HCT116 (cell line): ENCODE measurements at regions not wholly inside any gene's neighbourhood (a gene's known extent, or its start where the extent isn't known, plus 50 kb on each side); places are given as distances from the start of the nearest gene placed in this dataset.

Experiments used
- ATAC-seq: fragments of 200-7000 bp; cut with Tn5 transposase; 2 replicates; pipeline ENCODE4 v1.9.1; 2020; ENCODE audit warnings: mild to moderate bottlenecking, moderate library complexity
- BruUV-seq: library from RNA; stranded (reverse); fragments of 400-500 nt; replicated peaks from 2 replicates; lab custom pipeline; 2021; lab: Mats Ljungman, UMichigan
- CTCF ChIA-PET: fragments of 300-600 bp; sonication (Branson Sonifier 250); formaldehyde crosslinking; loops from one replicate; lab custom pipeline; 2021; ENCODE audit warnings: antibody characterized with exemption; lab: Charles Lee
- POLR2A ChIA-PET: fragments of 300-600, 350-600 bp; sonication (Branson Sonifier 250); formaldehyde crosslinking; loops from one replicate; lab custom pipeline; 2021; ENCODE audit warnings: antibody characterized with exemption; lab: Charles Lee
- RAD21 ChIA-PET, 2 experiments: fragments of 300-600 bp; sonication (Branson Sonifier 250); formaldehyde crosslinking; loops; one replicate each; lab custom pipeline; 2023; ENCODE audit warnings: low total read pairs in 2 of 2; ENCODE audit not compliant: uncharacterized antibody in 2 of 2, unreplicated experiment in 2 of 2, low non-redundant PET in 1 of 2; lab: Charles Lee
- DNase-seq: peaks from one replicate; pipeline ENCODE4 v3.0.0-alpha.2; 2010; ENCODE audit warnings: low read depth, low spot score
- H2AFZ ChIP-seq: fragments of 200-600 bp; shearing (Covaris generic), sonication (generic); 2 replicates; pipeline ENCODE4 v1.6.1; 2017; ENCODE audit warnings: low read depth, mixed run types, mixed read lengths, antibody characterized with exemption, low read length; ENCODE audit not compliant: poor library complexity, severe bottlenecking
- H3K27ac ChIP-seq: 2 replicates; pipeline ENCODE4 v1.5.1; 2012; ENCODE audit warnings: low read depth, low read length
- H3K27me3 ChIP-seq: fragments of 200-600 bp; sonication (generic); 2 replicates; pipeline ENCODE4 v1.6.1; 2016; ENCODE audit warnings: mixed run types, low read length, mixed read lengths; ENCODE audit not compliant: insufficient read depth
- H3K36me3 ChIP-seq, 2 experiments: fragments of 200-500 bp in 1 of 2; fragments of 200-600 bp in 1 of 2; sonication (Bioruptor generic) in 1 of 2; sonication (generic) in 1 of 2; 2 replicates each; pipeline versions ENCODE4 v1.5.1 to v1.6.1; 2014 to 2016; ENCODE audit warnings: low read length in 2 of 2, inconsistent platforms in 1 of 2, mixed read lengths in 1 of 2, mixed run types in 1 of 2; ENCODE audit not compliant: insufficient read depth in 2 of 2, control insufficient read depth in 1 of 2
- H3K4me1 ChIP-seq, 2 experiments: fragments of 200-600 bp in 1 of 2; sonication (generic) in 1 of 2; 2 replicates each; pipeline versions ENCODE4 v1.5.1 to v1.6.1; 2012 to 2017; ENCODE audit warnings: low read length in 2 of 2, inconsistent platforms in 1 of 2, mild to moderate bottlenecking in 1 of 2, mixed read lengths in 1 of 2, mixed run types in 1 of 2, moderate library complexity in 1 of 2; ENCODE audit not compliant: insufficient read depth in 2 of 2, control insufficient read depth in 1 of 2
- H3K4me2 ChIP-seq: fragments of 200-600 bp; sonication (generic); 2 replicates; pipeline ENCODE4 v1.6.1; 2017; ENCODE audit warnings: mixed run types, low read length, mixed read lengths
- H3K4me3 ChIP-seq, 2 experiments: fragments of 200-600 bp in 1 of 2; sonication (generic) in 1 of 2; replicated peaks in 1 of 2; 2 replicates each; pipeline ENCODE4 v1.5.1; 2011 to 2016; ENCODE audit warnings: low read length in 2 of 2, control low read depth in 1 of 2, low read depth in 1 of 2, mild to moderate bottlenecking in 1 of 2, mixed read lengths in 1 of 2, mixed run types in 1 of 2
- H3K79me2 ChIP-seq: fragments of 200-600 bp; sonication (generic); 2 replicates; pipeline ENCODE4 v1.6.1; 2017; ENCODE audit warnings: mild to moderate bottlenecking, mixed run types, low read length, moderate library complexity, mixed read lengths; ENCODE audit not compliant: insufficient read depth
- H3K9ac ChIP-seq: fragments of 200-600 bp; sonication (generic); 2 replicates; pipeline ENCODE4 v1.6.1; 2016; ENCODE audit warnings: low read length, mixed read lengths
- H3K9me2 ChIP-seq: fragments of 200-600 bp; sonication (generic), shearing (Covaris generic); 2 replicates; pipeline ENCODE4 v1.6.1; 2017; ENCODE audit warnings: mixed run types, mild to moderate bottlenecking, moderate library complexity; ENCODE audit not compliant: insufficient read depth
- H3K9me3 ChIP-seq, 2 experiments: fragments of 200-500 bp in 1 of 2; fragments of 200-600 bp in 1 of 2; sonication (Bioruptor generic) in 1 of 2; sonication (generic) in 1 of 2; 2 replicates each; pipeline ENCODE4 v1.6.1; 2014 to 2017; ENCODE audit warnings: low read length in 2 of 2, mixed read lengths in 2 of 2, inconsistent platforms in 1 of 2, low read depth in 1 of 2, mild to moderate bottlenecking in 1 of 2, mixed run types in 1 of 2, moderate library complexity in 1 of 2; ENCODE audit not compliant: control insufficient read depth in 1 of 2, insufficient read depth in 1 of 2
- H4K20me1 ChIP-seq: fragments of 200-600 bp; sonication (generic), shearing (Covaris generic); 2 replicates; pipeline ENCODE4 v1.6.1; 2017; ENCODE audit warnings: mixed run types, mild to moderate bottlenecking, moderate library complexity; ENCODE audit not compliant: insufficient read depth
- ATF3 ChIP-seq: IDR thresholded peaks from 2 replicates; pipeline ENCODE4 v1.6.1; 2012
- CBX3 ChIP-seq: IDR thresholded peaks from 2 replicates; pipeline ENCODE4 v1.6.1; 2012; ENCODE audit warnings: low read depth
- CEBPB ChIP-seq: IDR thresholded peaks from 2 replicates; pipeline ENCODE4 v1.6.1; 2012; ENCODE audit warnings: low read depth
- EGR1 ChIP-seq: IDR thresholded peaks from 2 replicates; pipeline ENCODE4 v1.6.1; 2012; ENCODE audit warnings: low read depth
- EZH2 ChIP-seq: fragments of 200-600 bp; sonication (generic); IDR thresholded peaks from 2 replicates; pipeline ENCODE4 v1.6.1; 2017; ENCODE audit warnings: antibody characterized with exemption, mixed run types
- EZH2phosphoT487 ChIP-seq: fragments of 200-600 bp; IDR thresholded peaks from 2 replicates; pipeline ENCODE4 v1.6.1; 2018; ENCODE audit warnings: antibody characterized with exemption, borderline replicate concordance
- FOSL1 ChIP-seq: IDR thresholded peaks from 2 replicates; pipeline ENCODE4 v1.6.1; 2012; ENCODE audit warnings: low read depth
- POLR2A ChIP-seq: IDR thresholded peaks from 2 replicates; pipeline ENCODE4 v1.7.0; 2011; ENCODE audit warnings: borderline replicate concordance; ENCODE audit not compliant: insufficient read depth, insufficient read length; ENCODE audit errors: extremely low read depth
- RAD21 ChIP-seq: IDR thresholded peaks from 2 replicates; pipeline ENCODE4 v1.6.1; 2012; ENCODE audit warnings: low read depth, mild to moderate bottlenecking
- SIN3A ChIP-seq: IDR thresholded peaks from 2 replicates; pipeline ENCODE4 v1.6.1; 2012; ENCODE audit warnings: low read depth
- SP1 ChIP-seq: IDR thresholded peaks from 2 replicates; pipeline ENCODE4 v1.6.1; 2012; ENCODE audit warnings: low read depth
- TCF7L2 ChIP-seq: IDR thresholded peaks from 2 replicates; pipeline ENCODE4 v1.7.0; 2011; ENCODE audit warnings: borderline replicate concordance, inconsistent platforms; ENCODE audit not compliant: insufficient read depth, insufficient read length; ENCODE audit errors: extremely low read depth
- YY1 ChIP-seq: IDR thresholded peaks from 2 replicates; pipeline ENCODE4 v1.6.1; 2011; ENCODE audit warnings: low read length, low read depth, moderate library complexity, mild to moderate bottlenecking; ENCODE audit not compliant: insufficient replicate concordance; ENCODE audit errors: extremely low read depth
- ZBTB33 ChIP-seq: IDR thresholded peaks from 2 replicates; pipeline ENCODE4 v1.6.1; 2011; ENCODE audit warnings: mild to moderate bottlenecking, low read length, moderate library complexity; ENCODE audit not compliant: insufficient replicate concordance; ENCODE audit errors: extremely low read depth
- ZNF274 ChIP-seq: fragments of 200-500 bp; sonication (Bioruptor generic); IDR thresholded peaks from 2 replicates; pipeline ENCODE4 v1.6.1; 2014; ENCODE audit warnings: mild to moderate bottlenecking, low read depth, low read length, inconsistent platforms
- intact Hi-C: fragments of 100-400 bp; cut with micrococcal nuclease; formaldehyde crosslinking; loops from 2 replicates; pipeline ENCODE4 v1.10.0; 2022
- TF ChIP-seq, protein P1 (sequence below): IDR thresholded peaks from 2 replicates; pipeline ENCODE4 v1.6.1; 2012; ENCODE audit warnings: low read depth
- TF ChIP-seq, protein P2 (sequence below), 3 experiments: fragments of 200-600 bp in 1 of 3; sonication (generic) in 1 of 3; IDR thresholded peaks in 2 of 3; conservative IDR thresholded peaks in 1 of 3; 2 replicates each; pipeline ENCODE4 v1.5.1; 2012 to 2017; ENCODE audit warnings: low read depth in 2 of 3, low read length in 2 of 3, antibody characterized with exemption in 1 of 3, borderline replicate concordance in 1 of 3, control low read depth in 1 of 3, mild to moderate bottlenecking in 1 of 3, mixed read lengths in 1 of 3, mixed run types in 1 of 3, moderate library complexity in 1 of 3; ENCODE audit not compliant: insufficient read depth in 1 of 3

- Histone ChIP-seq H3K9me2 (0 out of 2 replicates have a peak, but pooled peaks cover 2% of the 10 kb centered on the region), H3K27ac (no peak overlapping the region), H2AFZ (no peak overlapping the region), H3K27me3 (no peaks in the 10 kb centered on the region), H3K4me2 (no peak overlapping the region), H3K4me3 (no peak overlapping the region), H3K9me3 (no peaks in the 10 kb centered on the region), H4K20me1 (no peaks in the 10 kb centered on the region), H3K4me1 (no peaks in the 10 kb centered on the region), H3K79me2 (no peaks in the 10 kb centered on the region), H3K9ac (no peak overlapping the region), H3K36me3 (no peaks in the 10 kb centered on the region)
- POLR2A ChIA-PET: no interaction called here
- RAD21 ChIA-PET: no interaction called here
- DNase-seq (no peak), ATAC-seq (no peak)
- intact Hi-C loops: no loop called here
- TF ChIP-seq, protein P1, sequence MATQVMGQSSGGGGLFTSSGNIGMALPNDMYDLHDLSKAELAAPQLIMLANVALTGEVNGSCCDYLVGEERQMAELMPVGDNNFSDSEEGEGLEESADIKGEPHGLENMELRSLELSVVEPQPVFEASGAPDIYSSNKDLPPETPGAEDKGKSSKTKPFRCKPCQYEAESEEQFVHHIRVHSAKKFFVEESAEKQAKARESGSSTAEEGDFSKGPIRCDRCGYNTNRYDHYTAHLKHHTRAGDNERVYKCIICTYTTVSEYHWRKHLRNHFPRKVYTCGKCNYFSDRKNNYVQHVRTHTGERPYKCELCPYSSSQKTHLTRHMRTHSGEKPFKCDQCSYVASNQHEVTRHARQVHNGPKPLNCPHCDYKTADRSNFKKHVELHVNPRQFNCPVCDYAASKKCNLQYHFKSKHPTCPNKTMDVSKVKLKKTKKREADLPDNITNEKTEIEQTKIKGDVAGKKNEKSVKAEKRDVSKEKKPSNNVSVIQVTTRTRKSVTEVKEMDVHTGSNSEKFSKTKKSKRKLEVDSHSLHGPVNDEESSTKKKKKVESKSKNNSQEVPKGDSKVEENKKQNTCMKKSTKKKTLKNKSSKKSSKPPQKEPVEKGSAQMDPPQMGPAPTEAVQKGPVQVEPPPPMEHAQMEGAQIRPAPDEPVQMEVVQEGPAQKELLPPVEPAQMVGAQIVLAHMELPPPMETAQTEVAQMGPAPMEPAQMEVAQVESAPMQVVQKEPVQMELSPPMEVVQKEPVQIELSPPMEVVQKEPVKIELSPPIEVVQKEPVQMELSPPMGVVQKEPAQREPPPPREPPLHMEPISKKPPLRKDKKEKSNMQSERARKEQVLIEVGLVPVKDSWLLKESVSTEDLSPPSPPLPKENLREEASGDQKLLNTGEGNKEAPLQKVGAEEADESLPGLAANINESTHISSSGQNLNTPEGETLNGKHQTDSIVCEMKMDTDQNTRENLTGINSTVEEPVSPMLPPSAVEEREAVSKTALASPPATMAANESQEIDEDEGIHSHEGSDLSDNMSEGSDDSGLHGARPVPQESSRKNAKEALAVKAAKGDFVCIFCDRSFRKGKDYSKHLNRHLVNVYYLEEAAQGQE: no peak
- TF ChIP-seq SP1 (no peak), EZH2 (no peak), ZNF274 (no peak), CEBPB (no peak), YY1 (no peak), EGR1 (no peak), ATF3 (no peak), FOSL1 (no peak), EZH2phosphoT487 (no peak), CBX3 (no peak), POLR2A (no peak), ZBTB33 (no peak), SIN3A (no peak), RAD21 (no peak), TCF7L2 (no peak)
- TF ChIP-seq, protein P2, sequence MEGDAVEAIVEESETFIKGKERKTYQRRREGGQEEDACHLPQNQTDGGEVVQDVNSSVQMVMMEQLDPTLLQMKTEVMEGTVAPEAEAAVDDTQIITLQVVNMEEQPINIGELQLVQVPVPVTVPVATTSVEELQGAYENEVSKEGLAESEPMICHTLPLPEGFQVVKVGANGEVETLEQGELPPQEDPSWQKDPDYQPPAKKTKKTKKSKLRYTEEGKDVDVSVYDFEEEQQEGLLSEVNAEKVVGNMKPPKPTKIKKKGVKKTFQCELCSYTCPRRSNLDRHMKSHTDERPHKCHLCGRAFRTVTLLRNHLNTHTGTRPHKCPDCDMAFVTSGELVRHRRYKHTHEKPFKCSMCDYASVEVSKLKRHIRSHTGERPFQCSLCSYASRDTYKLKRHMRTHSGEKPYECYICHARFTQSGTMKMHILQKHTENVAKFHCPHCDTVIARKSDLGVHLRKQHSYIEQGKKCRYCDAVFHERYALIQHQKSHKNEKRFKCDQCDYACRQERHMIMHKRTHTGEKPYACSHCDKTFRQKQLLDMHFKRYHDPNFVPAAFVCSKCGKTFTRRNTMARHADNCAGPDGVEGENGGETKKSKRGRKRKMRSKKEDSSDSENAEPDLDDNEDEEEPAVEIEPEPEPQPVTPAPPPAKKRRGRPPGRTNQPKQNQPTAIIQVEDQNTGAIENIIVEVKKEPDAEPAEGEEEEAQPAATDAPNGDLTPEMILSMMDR (IDR thresholded peaks at IDR 0.05 in 2 of 3, conservative IDR thresholded peaks at IDR 0.05 in 1 of 3; ENCODE audit: borderline replicate concordance in 1 of 3, insufficient read depth in 1 of 3, low read depth in 2 of 3, low read length in 2 of 3): no peak
- CTCF ChIA-PET: no interaction called here
- no TSS peak for BruUV-seq
Observed at GRCh38 chr4:115950806-115951205, 837.4 kb upstream of the NDST4 start.
